ENCODE measurements at regions not wholly inside any gene's neighbourhood (a gene's known extent, or its start where the extent isn't known, plus 50 kb on each side); places are given as distances from the start of the nearest gene placed in this dataset.

- H3K4me3 ChIP-seq (ENCODE audit: low read depth, low read length) = no peak overlapping the region
- no peak for TF ChIP-seq CTCF (IDR thresholded peaks at IDR 0.05; ENCODE audit: borderline replicate concordance, insufficient read depth, low read depth, low read length)
Measured at GRCh38 chr16:64738321-64738960, 383.4 kb downstream of the CDH11 start.

- TF ChIP-seq CTCF (IDR thresholded peaks at IDR 0.05; ENCODE audit: borderline replicate concordance, insufficient read depth, low read depth, low read length) = no peak
- no peak overlapping the region for H3K4me3 ChIP-seq (ENCODE audit: low read depth, low read length)
Measured at GRCh38 chr16:64736857-64737256, 385.0 kb downstream of the CDH11 start.

DNA sequence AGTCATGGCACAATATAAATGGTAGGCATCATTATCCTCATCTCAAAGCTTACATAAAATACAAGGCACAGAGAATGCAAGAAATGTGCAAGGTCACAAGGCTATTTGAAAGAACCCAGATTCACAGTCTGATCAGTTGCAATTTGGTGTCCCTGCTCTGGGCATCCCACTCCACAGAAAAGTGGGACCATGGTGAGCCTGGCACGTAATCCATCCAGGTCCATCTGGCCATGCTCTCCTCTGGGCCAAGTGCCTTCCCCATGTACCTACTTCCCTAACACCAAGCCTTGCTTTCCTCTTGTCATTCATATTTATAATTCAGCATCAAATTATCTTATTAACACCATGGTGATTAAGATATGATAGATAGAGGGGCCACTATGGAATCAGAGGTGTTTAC lies 390.0 kb downstream of the CDH11 start:
- no peak overlapping the region for H3K4me3 ChIP-seq (ENCODE audit: low read depth, low read length)
- no peak for TF ChIP-seq CTCF (IDR thresholded peaks at IDR 0.05; ENCODE audit: borderline replicate concordance, insufficient read depth, low read depth, low read length)

GRCh38 chr16:64730261-64730660 lies 391.6 kb downstream of the CDH11 start:
- no peak for TF ChIP-seq CTCF (IDR thresholded peaks at IDR 0.05; ENCODE audit: borderline replicate concordance, insufficient read depth, low read depth, low read length)
- no peak overlapping the region for H3K4me3 ChIP-seq (ENCODE audit: low read depth, low read length)

- no peak overlapping the region for H3K4me3 ChIP-seq (ENCODE audit: low read depth, low read length)
- TF ChIP-seq CTCF (IDR thresholded peaks at IDR 0.05; ENCODE audit: borderline replicate concordance, insufficient read depth, low read depth, low read length) = no peak
Measured at GRCh38 chr16:64724339-64724738, 397.5 kb downstream of the CDH11 start.

GRCh38 chr16:64718486-64718885 lies 403.4 kb downstream of the CDH11 start:
- H3K4me3 ChIP-seq (ENCODE audit: low read depth, low read length) = no peak overlapping the region
- TF ChIP-seq CTCF (IDR thresholded peaks at IDR 0.05; ENCODE audit: borderline replicate concordance, insufficient read depth, low read depth, low read length) = no peak

DNA sequence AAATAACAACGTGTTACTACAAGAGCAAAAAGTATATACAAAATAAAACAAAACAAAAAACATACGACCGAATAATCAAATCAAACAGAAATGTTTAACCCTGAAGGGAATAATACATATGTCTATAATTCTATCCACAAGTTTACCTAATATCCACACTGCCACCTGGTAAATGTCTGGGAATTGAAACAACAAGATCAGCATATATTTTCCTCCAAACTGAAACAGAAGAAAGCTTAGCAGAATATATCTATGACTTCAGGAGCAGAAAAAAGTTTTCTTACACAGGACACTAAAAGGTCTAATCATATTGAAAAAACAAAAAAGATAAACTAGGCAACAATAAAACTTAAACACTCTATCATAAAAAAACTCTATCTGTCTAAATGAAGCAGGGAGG lies 404.0 kb downstream of the CDH11 start:
- no peak for TF ChIP-seq CTCF (IDR thresholded peaks at IDR 0.05; ENCODE audit: borderline replicate concordance, insufficient read depth, low read depth, low read length)
- no peak overlapping the region for H3K4me3 ChIP-seq (ENCODE audit: low read depth, low read length)

Data from GM12875 (cell line).